GM19397 (cell line): ENCODE measurements at regions not wholly inside any gene's neighbourhood (a gene's known extent, or its start where the extent isn't known, plus 50 kb on each side); places are given as distances from the start of the nearest gene placed in this dataset.
"Not testable (repeated sequence)": the region's sequence is repeated elsewhere in the genome, so short reads cannot be mapped to it uniquely, and the experiment has no call there.

Source experiments
- ATAC-seq: cut with Tn5 transposase; IDR thresholded peaks from one replicate; pipeline ENCODE4 v1.9.1; 2021; ENCODE audit warnings: mild to moderate bottlenecking, moderate library complexity; ENCODE audit not compliant: unreplicated experiment

GRCh38 chr2:6089474-6089873, 397.3 kb downstream of the SOX11 start:
- ATAC-seq: no peak

GRCh38 chr2:6103372-6103771, 411.2 kb downstream of the SOX11 start:
- no peak for ATAC-seq

GRCh38 chr2:6103949-6104348, 411.8 kb downstream of the SOX11 start:
- no peak for ATAC-seq

- ATAC-seq: no peak
These were observed 415.1 kb downstream of the SOX11 start for GRCh38 chr2:6107290-6107689.

- no peak for ATAC-seq
These were observed 417.6 kb downstream of the SOX11 start for GRCh38 chr2:6109831-6110230.

- ATAC-seq: no peak
These were observed 419.6 kb downstream of the SOX11 start for GRCh38 chr2:6111781-6112261.

GRCh38 chr2:6113786-6114185, 421.6 kb downstream of the SOX11 start:
- ATAC-seq: no peak

GRCh38 chr2:6127718-6128117, 435.5 kb downstream of the SOX11 start:
- no peak for ATAC-seq

- no peak for ATAC-seq
These were observed 447.0 kb downstream of the SOX11 start for GRCh38 chr2:6139142-6139541.

GRCh38 chr2:6139916-6140315, 447.7 kb downstream of the SOX11 start:
- ATAC-seq: no peak

GRCh38 chr2:6140509-6140908, 448.3 kb downstream of the SOX11 start:
- no peak for ATAC-seq

GRCh38 chr2:6143812-6144211, 451.6 kb downstream of the SOX11 start:
- ATAC-seq: no peak

- not testable (repeated sequence) for ATAC-seq
These were observed 455.0 kb downstream of the SOX11 start for GRCh38 chr2:6147215-6147614.

GRCh38 chr2:6148882-6149281, 456.7 kb downstream of the SOX11 start:
- ATAC-seq: no peak

- no peak for ATAC-seq
These were observed 467.4 kb downstream of the SOX11 start for GRCh38 chr2:6159606-6160005.

GRCh38 chr2:6163932-6164331, 471.7 kb downstream of the SOX11 start:
- ATAC-seq: no peak

GRCh38 chr2:6164986-6165747, 473.0 kb downstream of the SOX11 start:
- no peak for ATAC-seq

- ATAC-seq: no peak
These were observed 475.5 kb downstream of the SOX11 start for GRCh38 chr2:6167592-6168138.

GRCh38 chr2:6168485-6168884, 476.3 kb downstream of the SOX11 start:
- no peak for ATAC-seq

- no peak for ATAC-seq
These were observed 479.1 kb downstream of the SOX11 start for GRCh38 chr2:6171294-6171693.

- no peak for ATAC-seq
These were observed 485.6 kb downstream of the SOX11 start for GRCh38 chr2:6177811-6178210.

- ATAC-seq: no peak
These were observed 489.3 kb downstream of the SOX11 start for GRCh38 chr2:6181525-6181924.

GRCh38 chr2:6181926-6182325, 489.7 kb downstream of the SOX11 start:
- ATAC-seq: no peak
